ENCODE measurements at regions not wholly inside any gene's neighbourhood (a gene's known extent, or its start where the extent isn't known, plus 50 kb on each side); places are given as distances from the start of the nearest gene placed in this dataset.
"Not testable (repeated sequence)": the region's sequence is repeated elsewhere in the genome, so short reads cannot be mapped to it uniquely, and the experiment has no call there.

- Histone ChIP-seq H3K27me3 (no peaks in the 10 kb centered on the region), H3K9me3 (no peaks in the 10 kb centered on the region), H3K4me1 (no peaks in the 10 kb centered on the region), H3K36me3 (no peaks in the 10 kb centered on the region), H3K4me3 (ENCODE audit: low read depth, low read length) (no peak overlapping the region)
- DNase-seq = no peak
- no peak for TF ChIP-seq CTCF (IDR thresholded peaks at IDR 0.05; ENCODE audit: low read depth, low read length)
Measured at GRCh38 chr2:83994633-83995179, 464.4 kb downstream of the SUCLG1 start.

- no peaks in the 10 kb centered on the region for H3K27me3 ChIP-seq
- no peaks in the 10 kb centered on the region for H3K9me3 ChIP-seq
- H3K4me1 ChIP-seq = no peaks in the 10 kb centered on the region
- H3K36me3 ChIP-seq = no peaks in the 10 kb centered on the region
- no peak for TF ChIP-seq CTCF (IDR thresholded peaks at IDR 0.05; ENCODE audit: low read depth, low read length)
- no peak for DNase-seq
- H3K4me3 ChIP-seq (ENCODE audit: low read depth, low read length) = no peak overlapping the region
Measured at GRCh38 chr2:83993873-83994632, 465.0 kb downstream of the SUCLG1 start.

- H3K4me3 ChIP-seq (ENCODE audit: low read depth, low read length) = no peak overlapping the region
- TF ChIP-seq CTCF (IDR thresholded peaks at IDR 0.05; ENCODE audit: low read depth, low read length) = no peak
- H3K36me3 ChIP-seq = no peaks in the 10 kb centered on the region
- no peaks in the 10 kb centered on the region for H3K9me3 ChIP-seq
- no peak for DNase-seq
- no peaks in the 10 kb centered on the region for H3K4me1 ChIP-seq
- no peaks in the 10 kb centered on the region for H3K27me3 ChIP-seq
Measured at GRCh38 chr2:83991992-83992391, 467.1 kb downstream of the SUCLG1 start.

GRCh38 chr2:83990636-83991035, 468.4 kb downstream of the SUCLG1 start:
- no peak for DNase-seq
- no peaks in the 10 kb centered on the region for H3K27me3 ChIP-seq
- H3K4me3 ChIP-seq (ENCODE audit: low read depth, low read length) = no peak overlapping the region
- no peaks in the 10 kb centered on the region for H3K4me1 ChIP-seq
- H3K36me3 ChIP-seq = no peaks in the 10 kb centered on the region
- no peaks in the 10 kb centered on the region for H3K9me3 ChIP-seq
- TF ChIP-seq CTCF (IDR thresholded peaks at IDR 0.05; ENCODE audit: low read depth, low read length) = no peak

GRCh38 chr2:83976628-83977027, 482.5 kb downstream of the SUCLG1 start:
- H3K36me3 ChIP-seq; H3K27me3 ChIP-seq; H3K9me3 ChIP-seq; DNase-seq; H3K4me1 ChIP-seq; H3K4me3 ChIP-seq (ENCODE audit: low read depth, low read length): not testable (repeated sequence)

GRCh38 chr2:83972128-83972527, 487.0 kb downstream of the SUCLG1 start:
- Histone ChIP-seq H3K9me3 (no peaks in the 10 kb centered on the region), H3K36me3 (no peaks in the 10 kb centered on the region), H3K4me1 (no peaks in the 10 kb centered on the region), H3K4me3 (ENCODE audit: low read depth, low read length) (no peak overlapping the region), H3K27me3 (no peaks in the 10 kb centered on the region)
- no peak for TF ChIP-seq CTCF (IDR thresholded peaks at IDR 0.05; ENCODE audit: low read depth, low read length)
- no peak for DNase-seq
